Activated CD4-positive, alpha-beta T cell treated with anti-CD3 and anti-CD28 coated beads, Interleukin-2, amount 10 ng/mL, durations not matched to agents 24 days and 14 days (primary cell): ENCODE measurements at regions not wholly inside any gene's neighbourhood (a gene's known extent, or its start where the extent isn't known, plus 50 kb on each side); places are given as distances from the start of the nearest gene placed in this dataset.

Experiments used
- DNase-seq: peaks from one replicate; pipeline ENCODE4 v3.0.0; 2022
- H3K27ac Mint-ChIP-seq: one replicate; pipeline ENCODE4 v1.8.0; 2022; ENCODE audit warnings: mild to moderate bottlenecking, mixed read lengths
- H3K27me3 Mint-ChIP-seq: one replicate; pipeline ENCODE4 v1.8.0; 2022; ENCODE audit warnings: mixed read lengths
- H3K36me3 Mint-ChIP-seq: one replicate; pipeline ENCODE4 v1.8.0; 2022; ENCODE audit warnings: low read depth, mild to moderate bottlenecking, mixed read lengths
- H3K4me1 Mint-ChIP-seq: one replicate; pipeline ENCODE4 v1.8.0; 2021; ENCODE audit warnings: mixed read lengths
- H3K4me3 Mint-ChIP-seq: one replicate; pipeline ENCODE4 v1.8.0; 2022; ENCODE audit warnings: mild to moderate bottlenecking, moderate library complexity, mixed read lengths
- H3K9me3 Mint-ChIP-seq: one replicate; pipeline ENCODE4 v1.8.0; 2021; ENCODE audit warnings: mixed read lengths
- intact Hi-C: fragments of 100-400 bp; cut with micrococcal nuclease; formaldehyde crosslinking; loops from one replicate; pipeline ENCODE4 v1.15.1; 2023

DNA sequence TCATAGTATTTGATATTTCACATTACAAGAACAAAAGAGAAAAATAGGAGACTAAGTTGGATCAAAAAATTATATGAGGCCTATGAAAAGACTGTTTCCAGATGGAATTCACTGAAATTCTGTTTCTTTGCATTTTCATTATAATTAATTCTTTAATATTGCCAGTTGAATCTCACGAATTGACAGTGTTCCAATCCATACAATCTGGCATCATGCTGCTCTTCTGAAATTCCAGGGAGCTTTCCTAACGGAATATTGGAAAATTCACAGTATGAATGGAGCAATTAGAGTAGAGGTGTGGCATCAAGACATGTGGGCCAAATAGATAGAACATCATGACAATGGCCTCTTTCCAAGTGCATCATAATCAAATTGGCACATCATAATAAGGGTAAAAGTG is 1178.9 kb upstream of the WWC1 start:
- Mint-ChIP-seq H3K4me1 (no peaks in the 10 kb centered on the region), H3K27me3 (no peaks in the 10 kb centered on the region), H3K9me3 (peaks cover 4% of the 10 kb centered on the region), H3K36me3 (no peaks in the 10 kb centered on the region), H3K27ac (no peak overlapping the region), H3K4me3 (no peak overlapping the region)
- intact Hi-C loops = no loop called here
- DNase-seq = no peak

DNA sequence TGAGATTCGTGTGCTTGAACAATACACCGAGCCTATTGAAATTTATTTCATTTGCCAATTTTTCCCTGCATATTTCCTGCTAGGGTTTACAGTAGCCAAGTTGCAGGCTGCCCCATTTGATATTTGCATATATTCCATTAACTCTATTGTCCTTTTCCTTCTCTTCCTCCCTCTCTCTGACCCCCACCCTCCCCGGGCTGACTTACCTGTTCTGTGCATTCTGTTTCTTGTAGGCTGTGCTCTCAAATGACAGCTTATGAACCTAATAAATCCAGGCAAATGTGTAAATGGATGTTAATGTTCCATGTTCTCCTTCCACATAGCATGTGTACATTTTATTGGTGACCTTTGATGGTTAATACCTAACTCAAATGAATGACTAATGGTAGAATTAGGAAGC is 1169.2 kb upstream of the WWC1 start:
- Mint-ChIP-seq H3K36me3 (no peaks in the 10 kb centered on the region), H3K9me3 (no peaks in the 10 kb centered on the region), H3K4me1 (no peaks in the 10 kb centered on the region), H3K27me3 (no peaks in the 10 kb centered on the region), H3K27ac (no peak overlapping the region), H3K4me3 (no peak overlapping the region)
- DNase-seq = no peak
- intact Hi-C loops = no loop called here

DNA sequence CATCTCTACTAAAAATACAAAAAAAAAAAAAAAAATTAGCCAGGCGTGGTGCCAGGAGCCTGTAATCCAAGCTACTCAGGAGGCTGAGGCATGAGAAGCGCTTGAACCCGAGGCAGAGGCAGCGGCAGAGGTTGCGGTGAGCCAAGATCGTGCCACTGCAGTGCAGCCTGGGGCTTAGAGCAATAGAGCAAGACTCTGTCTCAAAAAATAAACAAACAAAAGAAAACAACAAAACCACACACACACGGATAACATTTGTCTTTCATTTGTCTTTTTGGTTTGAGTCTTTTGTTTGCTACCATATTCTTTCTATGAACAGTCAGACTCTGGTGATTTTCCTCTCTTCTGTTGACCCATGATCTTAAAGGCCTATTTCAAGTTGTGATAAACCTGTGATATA is 1168.3 kb upstream of the WWC1 start:
- Mint-ChIP-seq H3K4me3 (no peak overlapping the region), H3K27me3 (no peaks in the 10 kb centered on the region), H3K27ac (no peak overlapping the region), H3K9me3 (no peaks in the 10 kb centered on the region), H3K36me3 (no peaks in the 10 kb centered on the region), H3K4me1 (no peaks in the 10 kb centered on the region)
- DNase-seq = no peak
- intact Hi-C loops = no loop called here

DNA sequence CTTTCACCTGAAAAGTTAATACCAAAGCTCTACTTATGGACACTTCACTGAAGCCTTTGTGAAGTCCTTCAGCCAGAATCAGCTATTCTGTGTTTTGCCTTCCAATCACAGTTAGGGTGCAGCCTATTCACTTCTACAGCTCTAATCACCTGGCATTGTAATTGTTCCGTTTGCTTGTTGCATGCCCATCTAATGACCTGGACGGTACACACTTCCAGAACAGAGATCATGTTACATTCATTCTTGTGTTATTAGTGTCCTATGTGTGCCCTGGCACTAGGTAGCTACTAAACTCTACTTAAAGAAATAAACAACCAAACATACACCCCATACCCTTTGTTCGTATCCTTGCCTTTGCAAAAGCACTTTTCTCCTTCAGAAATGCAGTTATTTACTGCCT is 1162.9 kb upstream of the WWC1 start:
- intact Hi-C loops = no loop called here
- no peak overlapping the region for H3K4me3 Mint-ChIP-seq
- no peaks in the 10 kb centered on the region for H3K9me3 Mint-ChIP-seq
- no peaks in the 10 kb centered on the region for H3K27me3 Mint-ChIP-seq
- DNase-seq = no peak
- no peak overlapping the region for H3K27ac Mint-ChIP-seq
- H3K36me3 Mint-ChIP-seq = no peaks in the 10 kb centered on the region
- no peaks in the 10 kb centered on the region for H3K4me1 Mint-ChIP-seq

DNA sequence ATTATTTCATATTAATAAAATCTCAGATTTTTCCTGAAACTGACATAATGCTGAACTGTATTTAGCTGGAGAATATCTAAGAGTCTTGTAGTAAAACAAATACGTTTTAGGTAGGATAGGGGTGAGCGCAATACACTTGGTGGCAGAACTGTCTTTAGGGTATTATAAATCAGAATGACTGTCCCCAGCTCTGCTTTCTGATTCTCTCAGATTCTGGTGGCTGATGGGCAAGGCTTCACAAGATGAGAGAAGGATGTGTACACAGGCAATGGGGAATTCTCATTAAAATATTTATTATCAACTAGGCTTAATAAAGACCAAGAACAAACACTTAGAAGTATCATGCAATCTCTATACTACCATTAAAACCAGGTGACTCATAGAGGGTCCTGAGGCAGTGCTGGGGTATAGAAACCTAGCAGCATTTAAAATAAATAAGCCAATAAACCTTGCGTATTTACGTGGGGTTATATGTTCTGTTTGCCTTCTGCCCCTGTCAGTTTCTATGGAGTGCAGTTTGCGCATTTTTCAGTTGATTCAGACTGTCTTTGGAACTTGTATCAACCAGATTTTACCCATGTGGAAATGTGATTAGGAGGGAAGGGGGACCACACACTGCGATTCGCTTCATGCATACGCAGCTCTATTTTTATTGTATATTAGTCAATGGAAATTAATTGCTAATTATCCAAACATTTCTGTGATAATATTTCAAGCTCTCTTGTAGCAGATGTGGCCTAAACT is 1150.7 kb upstream of the WWC1 start:
- intact Hi-C loops = no loop called here
- H3K9me3 Mint-ChIP-seq = no peaks in the 10 kb centered on the region
- no peaks in the 10 kb centered on the region for H3K36me3 Mint-ChIP-seq
- H3K27me3 Mint-ChIP-seq = no peaks in the 10 kb centered on the region
- H3K4me1 Mint-ChIP-seq = no peaks in the 10 kb centered on the region
- no peak for DNase-seq
- H3K4me3 Mint-ChIP-seq = no peak overlapping the region
- no peak overlapping the region for H3K27ac Mint-ChIP-seq

DNA sequence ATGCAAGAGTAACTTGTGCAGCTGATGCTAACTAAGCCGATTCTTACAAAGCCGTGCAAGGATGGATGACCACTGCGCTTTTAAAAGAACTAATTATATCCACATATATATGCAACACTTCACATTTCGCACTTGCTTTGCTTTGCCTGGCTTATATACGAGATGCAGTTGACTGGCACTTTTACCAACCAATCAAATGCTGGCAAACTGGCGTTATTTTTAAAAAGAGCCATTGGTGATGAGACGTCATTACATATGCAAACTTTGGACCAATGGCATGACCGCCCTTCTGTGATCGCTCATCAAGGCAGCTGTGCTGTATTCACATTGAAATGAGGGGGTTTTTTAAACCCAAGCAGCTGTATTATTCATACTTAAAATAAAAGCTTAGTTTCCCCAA is 1147.7 kb upstream of the WWC1 start:
- no peaks in the 10 kb centered on the region for H3K36me3 Mint-ChIP-seq
- intact Hi-C loops = no loop called here
- H3K27ac Mint-ChIP-seq = no peak overlapping the region
- H3K4me3 Mint-ChIP-seq = no peak overlapping the region
- DNase-seq = no peak
- no peaks in the 10 kb centered on the region for H3K9me3 Mint-ChIP-seq
- no peaks in the 10 kb centered on the region for H3K27me3 Mint-ChIP-seq
- H3K4me1 Mint-ChIP-seq = no peaks in the 10 kb centered on the region

DNA sequence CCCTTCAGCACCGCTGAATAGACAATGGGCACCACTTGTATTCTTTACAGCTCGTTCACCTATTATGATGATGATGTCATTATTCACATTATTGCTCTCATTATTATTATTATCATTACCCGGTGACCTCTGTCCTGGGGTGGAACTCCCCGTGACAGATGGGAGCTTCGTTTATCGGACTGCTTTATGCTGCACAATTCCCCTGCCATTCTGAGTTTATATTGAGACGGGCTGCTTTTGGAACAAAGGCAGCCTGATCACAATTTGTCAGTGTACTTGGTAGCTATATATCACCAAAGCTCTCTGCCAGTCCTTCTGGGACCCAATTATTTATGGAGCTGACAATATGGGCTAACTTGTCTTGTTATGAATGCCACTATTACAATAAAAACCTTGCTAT is 1145.6 kb upstream of the WWC1 start:
- H3K4me3 Mint-ChIP-seq = no peak overlapping the region
- intact Hi-C loops = no loop called here
- H3K9me3 Mint-ChIP-seq = no peaks in the 10 kb centered on the region
- H3K36me3 Mint-ChIP-seq = no peaks in the 10 kb centered on the region
- DNase-seq = no peak
- no peaks in the 10 kb centered on the region for H3K4me1 Mint-ChIP-seq
- no peak overlapping the region for H3K27ac Mint-ChIP-seq
- no peaks in the 10 kb centered on the region for H3K27me3 Mint-ChIP-seq

DNA sequence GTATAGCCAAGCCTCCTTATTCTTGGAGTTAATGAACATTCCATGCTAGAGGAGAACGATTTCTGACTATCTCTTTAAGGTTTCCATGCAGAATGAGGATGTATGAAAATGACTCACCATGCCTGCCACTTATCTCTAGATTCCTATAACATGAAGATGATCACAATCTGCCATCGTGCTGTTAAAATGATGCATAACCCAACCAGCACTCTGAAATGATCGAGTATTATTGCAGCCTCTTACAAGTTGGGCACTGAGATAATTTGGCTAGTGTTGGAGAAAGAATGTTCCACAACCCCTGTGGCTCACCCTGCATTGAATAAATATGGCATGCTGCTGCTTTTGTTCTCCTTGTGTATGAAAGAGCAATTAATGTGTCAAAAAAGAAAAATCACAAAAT is 1143.6 kb upstream of the WWC1 start:
- intact Hi-C loops = no loop called here
- Mint-ChIP-seq H3K36me3 (no peaks in the 10 kb centered on the region), H3K4me1 (no peaks in the 10 kb centered on the region), H3K9me3 (no peaks in the 10 kb centered on the region), H3K27ac (no peak overlapping the region), H3K4me3 (no peak overlapping the region), H3K27me3 (no peaks in the 10 kb centered on the region)
- DNase-seq = no peak

DNA sequence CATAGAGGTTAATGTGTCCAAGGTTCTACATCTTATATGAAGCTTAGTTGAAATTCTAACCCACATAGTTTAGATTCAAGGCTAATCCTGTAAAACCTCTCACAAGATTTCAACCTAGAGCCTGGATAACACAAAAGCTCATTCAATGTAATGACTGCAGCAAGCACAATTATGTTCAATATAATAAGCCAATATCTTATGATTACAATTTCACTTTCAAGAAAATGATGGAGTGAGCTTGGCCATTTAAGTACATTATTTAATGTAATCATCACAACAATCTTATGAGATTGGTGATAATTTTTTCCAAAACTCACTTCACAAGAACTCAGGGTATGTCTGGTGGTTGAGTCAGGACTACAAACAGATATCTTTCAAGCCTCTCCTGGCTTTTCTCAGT is 1140.8 kb upstream of the WWC1 start:
- Mint-ChIP-seq H3K4me3 (no peak overlapping the region), H3K9me3 (no peaks in the 10 kb centered on the region), H3K4me1 (no peaks in the 10 kb centered on the region), H3K36me3 (no peaks in the 10 kb centered on the region), H3K27me3 (no peaks in the 10 kb centered on the region), H3K27ac (no peak overlapping the region)
- DNase-seq = no peak
- intact Hi-C loops = no loop called here

DNA sequence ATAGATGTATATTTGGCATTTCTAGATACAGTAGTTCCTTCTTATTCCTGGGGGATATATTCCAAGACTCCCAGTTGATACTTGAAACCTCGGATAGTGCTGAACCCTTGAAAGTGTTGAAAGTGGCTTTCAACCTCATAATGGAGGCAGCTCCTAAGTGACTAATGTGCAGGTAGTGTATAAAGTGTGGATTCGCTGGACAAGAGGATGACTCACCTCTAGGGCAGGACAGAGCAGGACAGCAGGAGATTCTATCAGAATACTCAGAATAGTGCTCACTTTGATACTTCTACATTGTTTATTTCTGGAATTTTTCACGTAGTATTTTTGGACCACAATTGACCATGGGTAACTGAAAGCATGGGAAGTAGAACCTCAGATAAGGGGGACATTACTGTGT is 1138.9 kb upstream of the WWC1 start:
- Mint-ChIP-seq H3K9me3 (no peaks in the 10 kb centered on the region), H3K4me3 (no peak overlapping the region), H3K27ac (no peak overlapping the region), H3K36me3 (no peaks in the 10 kb centered on the region), H3K4me1 (no peaks in the 10 kb centered on the region), H3K27me3 (no peaks in the 10 kb centered on the region)
- no peak for DNase-seq
- intact Hi-C loops = no loop called here

DNA sequence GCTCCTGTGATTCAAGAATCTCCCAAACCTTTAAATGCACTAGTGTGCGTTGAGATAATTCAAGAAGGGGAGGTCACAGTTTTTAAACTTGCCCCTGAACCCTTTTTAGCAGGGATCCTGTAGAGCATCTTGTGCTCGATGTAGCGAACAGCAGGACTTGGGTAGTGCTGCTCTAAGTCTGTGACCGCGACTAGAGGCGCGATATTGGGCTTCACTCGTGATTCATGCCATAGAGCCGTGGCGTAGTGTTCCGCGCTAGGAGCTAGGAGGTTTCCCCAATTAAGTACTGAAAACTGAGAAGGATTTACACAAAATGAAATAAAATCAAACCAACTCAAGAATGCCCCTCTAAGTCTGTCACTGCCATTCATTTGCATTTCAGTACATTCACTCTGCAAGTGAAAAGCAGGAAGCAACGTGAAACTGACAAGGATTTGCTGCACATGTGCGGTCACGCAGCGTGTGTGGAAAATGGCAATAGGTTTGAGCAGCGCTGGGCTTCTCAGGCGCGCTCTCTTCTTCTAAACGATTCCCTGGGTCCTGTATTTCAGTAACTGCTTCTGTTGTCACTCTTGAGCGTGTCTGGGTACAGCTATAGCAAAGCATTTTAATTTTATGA is 1135.9 kb upstream of the WWC1 start:
- Mint-ChIP-seq H3K36me3 (no peaks in the 10 kb centered on the region), H3K27ac (no peak overlapping the region), H3K4me1 (no peaks in the 10 kb centered on the region), H3K27me3 (no peaks in the 10 kb centered on the region), H3K9me3 (no peaks in the 10 kb centered on the region), H3K4me3 (no peak overlapping the region)
- intact Hi-C loops = no loop called here
- DNase-seq = no peak

DNA sequence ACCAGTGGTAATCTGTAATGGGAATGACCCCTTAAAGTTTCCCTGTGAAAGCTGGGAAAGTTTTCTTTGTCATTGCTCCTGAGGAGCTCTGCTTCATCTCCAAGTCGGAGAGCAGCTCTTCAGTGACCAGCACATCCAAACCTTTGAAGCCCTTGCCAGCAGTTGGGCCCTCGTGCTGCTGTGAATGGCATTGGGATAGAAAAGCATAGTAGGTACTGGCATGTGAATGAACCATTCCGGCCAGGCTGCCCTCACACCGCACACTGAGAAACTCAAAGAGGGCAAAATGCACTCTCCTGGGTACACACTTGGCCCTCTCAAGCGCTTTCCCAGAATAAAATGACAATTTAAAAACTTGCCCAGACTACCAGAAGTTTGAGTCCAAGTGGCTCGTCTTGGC is 1135.0 kb upstream of the WWC1 start:
- no peaks in the 10 kb centered on the region for H3K27me3 Mint-ChIP-seq
- intact Hi-C loops = no loop called here
- no peak for DNase-seq
- H3K36me3 Mint-ChIP-seq = no peaks in the 10 kb centered on the region
- H3K27ac Mint-ChIP-seq = no peak overlapping the region
- H3K9me3 Mint-ChIP-seq = no peaks in the 10 kb centered on the region
- no peaks in the 10 kb centered on the region for H3K4me1 Mint-ChIP-seq
- H3K4me3 Mint-ChIP-seq = no peak overlapping the region

DNA sequence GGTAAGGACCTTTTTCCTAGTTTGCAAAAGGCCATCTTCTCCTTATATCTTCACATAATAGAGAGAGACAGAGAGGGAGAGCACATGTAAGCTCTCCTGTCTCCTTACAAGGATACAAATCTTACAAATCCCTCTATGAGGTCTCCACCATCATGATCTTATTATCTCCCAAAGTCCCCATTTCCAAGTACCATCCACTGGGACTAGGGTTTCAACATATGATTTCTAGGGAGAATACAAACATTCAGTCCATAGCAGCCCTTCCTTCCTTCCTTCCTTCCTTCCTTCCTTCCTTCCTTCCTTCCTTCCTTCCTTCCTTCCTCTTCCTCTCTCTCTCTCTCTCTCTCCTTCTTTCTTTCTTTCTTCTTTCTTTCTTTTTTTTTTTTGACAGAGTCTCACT is 1132.9 kb upstream of the WWC1 start:
- no peaks in the 10 kb centered on the region for H3K9me3 Mint-ChIP-seq
- H3K4me3 Mint-ChIP-seq = no peak overlapping the region
- no peaks in the 10 kb centered on the region for H3K27me3 Mint-ChIP-seq
- DNase-seq = no peak
- intact Hi-C loops = no loop called here
- H3K36me3 Mint-ChIP-seq = no peaks in the 10 kb centered on the region
- no peak overlapping the region for H3K27ac Mint-ChIP-seq
- H3K4me1 Mint-ChIP-seq = no peaks in the 10 kb centered on the region

DNA sequence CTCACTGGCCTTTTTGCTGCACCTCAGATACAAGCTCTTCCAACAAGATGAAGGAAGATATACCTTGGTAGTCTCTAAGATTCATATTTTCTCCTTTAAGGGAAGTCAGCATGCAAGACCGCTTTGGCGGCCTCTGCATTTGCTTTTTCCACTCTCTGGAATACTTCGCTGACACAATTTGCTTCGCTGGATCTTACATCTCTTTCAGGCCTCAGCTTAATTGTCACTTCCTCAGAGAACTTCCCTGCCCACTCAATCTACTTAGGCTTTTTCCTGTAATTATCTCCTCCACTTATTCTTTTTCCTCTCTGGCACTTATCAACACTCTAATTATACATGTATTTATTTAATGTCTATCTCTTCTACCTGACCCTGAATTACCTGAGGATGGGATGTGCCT is 1131.1 kb upstream of the WWC1 start:
- no peaks in the 10 kb centered on the region for H3K9me3 Mint-ChIP-seq
- no peaks in the 10 kb centered on the region for H3K27me3 Mint-ChIP-seq
- H3K36me3 Mint-ChIP-seq = no peaks in the 10 kb centered on the region
- no peak overlapping the region for H3K27ac Mint-ChIP-seq
- no peak overlapping the region for H3K4me3 Mint-ChIP-seq
- H3K4me1 Mint-ChIP-seq = no peaks in the 10 kb centered on the region
- intact Hi-C loops = no loop called here
- DNase-seq = no peak

DNA sequence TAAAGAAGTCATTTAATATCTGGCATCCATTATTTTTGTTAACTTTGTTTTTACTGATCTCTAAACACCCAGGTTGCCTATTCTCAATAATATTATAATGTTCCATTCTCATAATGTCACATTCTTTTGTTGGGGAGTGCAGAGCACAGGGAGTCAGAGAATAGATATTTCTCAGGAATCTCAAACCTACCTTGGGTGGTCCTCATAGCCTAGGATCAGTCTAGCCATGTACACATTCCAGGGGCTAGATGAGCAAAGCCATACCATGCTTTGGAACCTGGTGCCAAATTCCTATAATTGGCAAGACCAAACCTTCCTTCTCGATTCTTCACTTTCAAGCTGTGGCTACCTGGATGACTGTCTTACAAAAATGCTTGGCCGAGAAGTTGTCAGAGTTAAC is 1124.7 kb upstream of the WWC1 start:
- no peak overlapping the region for H3K4me3 Mint-ChIP-seq
- H3K36me3 Mint-ChIP-seq = no peaks in the 10 kb centered on the region

More for the DNA sequence above, 1124.7 kb upstream of the WWC1 start:
- intact Hi-C loops = no loop called here
- H3K9me3 Mint-ChIP-seq = no peaks in the 10 kb centered on the region
- H3K4me1 Mint-ChIP-seq = no peaks in the 10 kb centered on the region
- DNase-seq = no peak
- H3K27me3 Mint-ChIP-seq = no peaks in the 10 kb centered on the region
- no peak overlapping the region for H3K27ac Mint-ChIP-seq
